Fibroblast of skin of right quadriceps (primary cell): ENCODE measurements at regions not wholly inside any gene's neighbourhood (a gene's known extent, or its start where the extent isn't known, plus 50 kb on each side); places are given as distances from the start of the nearest gene placed in this dataset.
"Not testable (repeated sequence)": the region's sequence is repeated elsewhere in the genome, so short reads cannot be mapped to it uniquely, and the experiment has no call there.

Experiments used
- DNase-seq: peaks from one replicate; pipeline ENCODE4 v3.0.0-alpha.2; 2013

DNA sequence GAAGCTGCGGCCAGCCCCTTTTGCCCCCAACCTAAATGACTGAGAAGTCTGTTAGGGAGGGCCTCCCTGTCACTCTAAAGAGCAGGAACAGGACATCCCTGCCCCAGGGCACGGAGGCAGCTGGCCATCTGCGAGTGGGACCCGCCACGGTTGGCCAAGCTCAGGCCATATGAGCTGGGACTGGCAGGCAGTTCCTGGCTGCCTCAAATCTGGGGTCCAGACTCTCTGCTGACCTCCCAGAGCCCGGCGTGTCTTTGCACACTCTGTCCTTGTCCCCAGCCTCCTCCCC is 143.0 kb downstream of the IGLL1 start:
- not testable (repeated sequence) for DNase-seq

- not testable (repeated sequence) for DNase-seq
These were observed 143.6 kb downstream of the IGLL1 start for GRCh38 chr22:23436354-23437106.

DNA sequence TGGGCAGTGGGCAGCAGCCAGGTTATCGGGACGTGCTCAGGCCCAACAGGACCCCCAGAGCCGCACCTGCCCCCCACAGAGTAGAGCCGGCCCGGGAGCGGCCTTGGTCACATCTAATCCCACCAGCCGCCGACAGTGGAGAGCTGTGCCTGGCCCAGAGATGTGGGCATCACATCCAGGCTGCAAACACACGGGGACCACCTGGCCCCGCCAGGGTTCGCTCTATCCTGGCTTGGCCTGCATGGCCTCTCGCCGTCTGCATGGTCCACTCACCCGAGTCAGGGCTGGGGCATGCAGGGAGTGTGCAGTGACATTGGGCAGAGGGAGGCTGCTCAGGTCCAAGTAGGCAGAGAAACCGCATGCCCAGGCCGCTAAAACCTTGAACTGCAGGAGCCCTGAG is 144.9 kb downstream of the IGLL1 start:
- not testable (repeated sequence) for DNase-seq

GRCh38 chr22:23434198-23434830 is 145.8 kb downstream of the IGLL1 start:
- not testable (repeated sequence) for DNase-seq

DNA sequence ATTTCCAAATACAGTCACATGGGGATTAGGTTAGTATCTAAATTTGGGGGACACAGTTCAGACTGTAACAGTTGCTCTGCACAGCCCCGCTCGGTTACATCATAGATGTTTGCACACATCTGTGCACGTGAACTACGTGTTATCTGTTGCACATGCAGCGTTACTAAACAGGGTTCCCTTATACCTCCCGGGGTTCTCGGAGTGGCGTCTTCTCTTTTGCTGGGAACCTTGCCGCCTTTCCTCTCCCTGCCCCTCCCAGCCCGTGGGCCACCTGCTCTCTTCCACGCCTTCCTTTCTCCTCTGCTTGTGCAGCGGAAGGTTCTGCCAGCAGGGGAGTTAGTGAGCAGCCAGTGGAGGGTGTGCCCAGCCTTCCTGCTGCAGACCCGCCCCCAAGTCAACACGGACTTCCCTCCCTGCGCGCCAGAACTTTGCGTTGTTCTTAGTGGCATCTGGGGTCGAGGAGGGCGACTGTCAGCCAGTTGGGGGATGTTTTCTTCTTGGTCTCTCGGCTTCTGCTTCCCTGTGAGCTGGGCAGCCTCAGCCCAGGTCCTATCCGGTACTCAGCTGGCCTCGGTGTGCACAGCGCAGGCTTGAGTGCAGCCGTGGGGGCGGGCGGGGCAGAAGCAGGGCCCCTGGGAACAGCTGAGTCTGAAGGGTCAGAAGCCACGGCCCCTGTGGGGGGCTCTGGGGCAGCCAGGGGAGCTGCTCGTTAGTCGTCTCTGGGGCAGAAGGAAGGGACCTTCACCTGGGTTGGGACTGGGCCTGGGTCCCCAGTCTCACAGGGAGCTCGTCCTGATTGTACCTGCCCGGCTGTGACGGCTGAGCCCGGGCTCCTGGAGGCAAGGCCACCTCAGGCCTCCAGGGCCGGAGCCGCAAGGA is 146.7 kb downstream of the IGLL1 start:
- DNase-seq: not testable (repeated sequence)

DNA sequence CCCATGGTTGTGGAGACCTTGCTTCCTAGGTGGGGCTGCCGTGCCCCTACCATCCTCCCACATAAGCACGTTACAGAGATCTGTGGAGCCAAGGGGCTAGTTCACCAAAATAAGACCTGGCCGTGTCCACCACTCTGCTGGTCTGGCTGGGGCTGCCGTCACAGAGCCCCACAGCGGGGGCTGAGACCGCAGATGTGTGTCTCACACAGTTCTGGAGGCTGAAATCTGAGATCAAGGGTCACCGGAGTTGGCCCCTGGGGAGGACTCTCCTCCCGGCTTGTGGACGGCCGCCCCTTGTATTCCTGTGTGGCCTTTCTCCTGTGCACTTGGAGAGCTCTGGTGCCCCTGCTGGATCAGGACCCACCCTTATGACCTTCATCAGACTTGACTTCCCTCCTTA is 147.4 kb downstream of the IGLL1 start:
- not testable (repeated sequence) for DNase-seq

GRCh38 chr22:23431337-23432072 is 148.6 kb downstream of the IGLL1 start:
- no peak for DNase-seq

DNA sequence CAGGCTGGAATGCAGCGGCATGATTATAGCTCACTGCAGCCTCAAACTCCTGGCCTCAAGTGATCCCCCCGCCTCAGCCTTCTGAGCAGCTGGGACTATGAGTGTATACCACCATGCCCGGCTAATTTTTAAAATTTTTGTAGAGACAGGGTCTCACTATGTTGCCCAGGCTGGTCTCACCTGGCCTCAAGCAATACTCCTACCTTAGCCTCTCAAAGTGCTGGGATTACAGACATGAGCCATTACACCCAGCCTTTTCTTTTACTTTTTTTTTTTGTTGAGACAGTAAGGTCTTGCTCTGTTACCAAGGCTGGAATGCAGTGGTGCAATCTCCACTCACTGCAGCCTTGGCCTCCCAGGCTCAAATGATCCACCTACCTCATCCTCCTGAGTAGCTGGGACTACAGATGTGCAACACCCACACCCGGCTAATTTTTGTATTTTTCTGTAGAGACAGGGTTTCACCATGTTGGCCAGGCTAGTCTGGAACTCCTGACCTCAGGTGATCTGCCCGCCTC is 155.5 kb downstream of the IGLL1 start:
- DNase-seq: not testable (repeated sequence)

DNA sequence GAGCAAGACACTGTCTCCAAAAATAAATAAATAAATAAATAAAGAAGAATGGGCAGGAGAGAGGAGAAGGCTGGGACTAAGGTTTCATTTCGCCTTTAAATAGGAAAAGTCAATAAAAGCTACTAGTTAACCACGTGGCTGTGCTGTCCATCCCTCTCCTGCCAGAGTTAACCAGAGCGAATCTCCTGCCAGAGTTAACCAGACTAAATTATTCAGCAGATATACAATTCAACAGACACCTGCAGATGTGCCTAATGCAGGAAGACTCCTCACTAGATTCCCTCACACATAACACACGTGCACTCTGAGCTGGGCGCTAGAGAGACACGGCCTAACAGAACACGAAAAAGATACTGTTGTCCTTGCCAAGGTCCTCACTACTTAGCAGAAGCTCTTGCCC is 156.1 kb downstream of the IGLL1 start:
- no peak for DNase-seq

GRCh38 chr22:23422281-23422680 is 157.8 kb downstream of the IGLL1 start:
- DNase-seq: not testable (repeated sequence)

GRCh38 chr22:23421300-23421699 is 158.8 kb downstream of the IGLL1 start:
- not testable (repeated sequence) for DNase-seq

GRCh38 chr22:23419931-23420330 is 160.2 kb downstream of the IGLL1 start:
- no peak for DNase-seq

GRCh38 chr22:23419171-23419570 is 160.9 kb downstream of the IGLL1 start:
- no peak for DNase-seq

GRCh38 chr22:23418159-23418788 is 161.8 kb downstream of the IGLL1 start:
- no peak for DNase-seq

DNA sequence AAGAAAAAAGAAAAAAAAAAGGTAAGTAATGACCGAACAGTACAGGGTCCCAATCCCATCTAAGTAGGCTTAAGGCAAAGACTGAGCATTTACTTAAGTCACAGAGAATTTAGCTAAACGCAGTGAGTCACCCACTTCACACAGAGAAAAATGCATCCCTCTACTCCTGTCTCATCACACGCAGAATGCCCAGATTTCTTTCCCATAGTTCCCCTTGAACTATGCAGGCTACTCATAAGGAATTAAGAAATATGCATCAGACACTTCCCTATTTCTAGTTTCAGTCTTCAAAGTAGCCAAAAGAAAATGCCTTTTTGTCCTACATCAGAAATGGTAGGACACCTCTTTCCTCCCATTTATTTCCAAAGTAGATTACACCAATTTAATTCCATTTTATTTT is 162.8 kb downstream of the IGLL1 start:
- peak; percentile 68 for DNase-seq

GRCh38 chr22:23416169-23416690 is 163.9 kb downstream of the IGLL1 start:
- DNase-seq: not testable (repeated sequence)

- no peak for DNase-seq
These were observed 164.6 kb downstream of the IGLL1 start for GRCh38 chr22:23415490-23415851.

GRCh38 chr22:23414727-23415489 is 165.2 kb downstream of the IGLL1 start:
- no peak for DNase-seq

DNA sequence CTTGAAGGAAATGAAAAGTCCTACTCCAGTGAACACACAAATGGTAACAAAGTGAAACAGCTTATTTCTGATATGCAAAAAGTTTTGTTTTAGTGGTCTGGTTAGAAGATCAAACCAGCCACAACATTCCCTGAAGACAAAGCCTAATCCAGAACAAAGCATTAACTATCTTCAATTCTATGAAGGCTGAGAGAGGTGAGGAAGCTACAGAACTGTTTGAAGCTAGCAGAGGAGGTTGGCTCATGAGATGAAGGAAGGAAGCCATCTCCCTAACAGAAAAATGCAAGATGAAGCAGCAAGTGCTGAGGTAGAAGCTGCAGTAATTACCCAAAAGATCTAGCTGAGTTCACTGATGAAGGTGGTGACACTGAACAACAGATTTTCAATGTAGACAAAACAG is 168.4 kb downstream of the IGLL1 start:
- DNase-seq: no peak

DNA sequence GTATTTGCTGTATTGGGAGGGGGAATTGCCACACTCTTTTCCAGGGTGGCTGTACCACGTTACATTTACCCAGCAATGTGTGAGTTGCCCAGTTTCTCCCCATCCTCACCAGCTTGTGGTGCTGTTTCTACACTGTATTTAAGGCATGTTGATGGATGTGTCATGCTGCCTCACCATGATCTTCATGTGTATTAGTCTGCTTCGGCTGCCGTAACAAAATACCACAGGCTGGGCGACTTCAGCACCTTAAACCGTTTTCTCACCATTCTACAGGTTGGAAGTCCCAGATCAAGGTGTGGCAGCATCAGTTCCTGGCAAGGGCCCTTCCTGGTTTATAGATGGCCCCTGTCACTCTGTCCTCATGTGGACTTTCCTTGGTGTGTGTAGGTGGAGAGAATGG is 169.7 kb downstream of the IGLL1 start:
- DNase-seq: no peak

GRCh38 chr22:23409976-23410375 is 170.1 kb downstream of the IGLL1 start:
- no peak for DNase-seq
